ENCODE measurements at regions not wholly inside any gene's neighbourhood (a gene's known extent, or its start where the extent isn't known, plus 50 kb on each side); places are given as distances from the start of the nearest gene placed in this dataset.

GRCh38 chr13:24984134-24984533 is 111.8 kb upstream of the PABPC3 start:
- TF ChIP-seq CTCF (IDR thresholded peaks at IDR 0.05) (no peak), POLR2AphosphoS5 (IDR thresholded peaks at IDR 0.05; ENCODE audit: insufficient read depth in 1 of 2, low read depth in 1 of 2) (no peak), POLR2A (IDR thresholded peaks at IDR 0.05) (no peak)

Data from vagina (tissue), 2 donors.